Psoas muscle (tissue), 7 donors: ENCODE measurements at regions not wholly inside any gene's neighbourhood (a gene's known extent, or its start where the extent isn't known, plus 50 kb on each side); places are given as distances from the start of the nearest gene placed in this dataset.

Experiments
- ATAC-seq, 4 donors: fragments of 200-7000 bp; cut with Tn5 transposase; one replicate each; pipeline ENCODE4 v1.9.1; 2020; ENCODE audit warnings: moderate library complexity in 3 of 4, mild to moderate bottlenecking in 2 of 4
- DNase-seq, 2 donors: peaks; one replicate each; pipeline ENCODE4 v3.0.0-alpha.2; 2020
- H3K27ac ChIP-seq: fragments of 200-600 bp; one replicate; pipeline ENCODE4 v1.8.0; 2022
- H3K27me3 ChIP-seq, 3 donors: fragments of 200-600 bp in 1 of 3; one replicate each; pipeline versions ENCODE4 v1.6.1 to v1.8.0; 2013 to 2022; ENCODE audit warnings: low read length in 2 of 3, mild to moderate bottlenecking in 2 of 3, moderate library complexity in 1 of 3; ENCODE audit not compliant: insufficient read depth in 3 of 3
- H3K36me3 ChIP-seq, 2 donors: fragments of 200-600 bp in 1 of 2; one replicate each; pipeline versions ENCODE4 v1.6.1 to v1.8.0; 2013 to 2022; ENCODE audit warnings: low read depth in 1 of 2, mild to moderate bottlenecking in 1 of 2, moderate library complexity in 1 of 2; ENCODE audit not compliant: insufficient read depth in 1 of 2
- H3K4me1 ChIP-seq: fragments of 200-600 bp; one replicate; pipeline ENCODE4 v1.8.0; 2022
- H3K4me3 ChIP-seq: fragments of 200-600 bp; one replicate; pipeline ENCODE4 v1.8.0; 2022; ENCODE audit warnings: mild to moderate bottlenecking
- H3K9me3 ChIP-seq: fragments of 200-600 bp; one replicate; pipeline ENCODE4 v1.8.0; 2022
- CTCF ChIP-seq: fragments of 200-600 bp; IDR thresholded peaks from one replicate; pipeline ENCODE4 v1.8.0; 2022; ENCODE audit warnings: antibody characterized with exemption
- WGBS, 3 donors: extraction: QIAGEN DNeasy Blood & Tissue Kit; methylation state at CpG; one replicate each; pipeline versions ENCODE4 v1.1.6 to v1.1.7; 2013; 5-methylcytosine and 5-hydroxymethylcytosine counted together
- intact Hi-C, 2 donors: fragments of 100-400 bp; cut with DNase I; formaldehyde crosslinking; loops; one replicate each; pipeline versions ENCODE4 v1.11.0 to v1.14.2; 2022
- donor health status: healthy with polysubstance abuse.
- donor health status: DM: no; HTN: no; CAD: no; lungs with moderate emphysema.
- donor health status: Bipolar disorder and iron deficiency.
- donor health status: healthy.
- donor health status: DM: yes; HTN: yes; CAD: no.
- donor health status: DM: no; HTN: no; CAD: no.
- donor health status: DM: yes; HTN: yes; CAD: no.

GRCh38 chr10:58992830-58993460 is 183.5 kb upstream of the PHYHIPL start:
- ATAC-seq: no peak

GRCh38 chr10:58993480-58994221 is 182.8 kb upstream of the PHYHIPL start:
- H3K4me3 ChIP-seq: no peak overlapping the region
- H3K36me3 ChIP-seq: no peaks in the 10 kb centered on the region
- H3K27me3 ChIP-seq: no peaks in the 10 kb centered on the region
- peaks cover 11% of the 10 kb centered on the region for H3K4me1 ChIP-seq
- no peaks in the 10 kb centered on the region for H3K9me3 ChIP-seq
- peak in 1 of 4 donors; percentile 27 for ATAC-seq
- no peak overlapping the region for H3K27ac ChIP-seq
- intact Hi-C loops: no loop called here
- no peak for TF ChIP-seq CTCF
- DNase-seq: no peak
- 24 to 45% (median 36%) methylated on average over 7 of the region's 7 CpGs for WGBS, 3 donors

More at GRCh38 chr10:58992830-58993460, 183.5 kb upstream of the PHYHIPL start:
- Histone ChIP-seq H3K27me3 (no peaks in the 10 kb centered on the region), H3K4me3 (no peak overlapping the region), H3K27ac (no peak overlapping the region), H3K4me1 (peaks cover 11% of the 10 kb centered on the region), H3K36me3 (no peaks in the 10 kb centered on the region), H3K9me3 (no peaks in the 10 kb centered on the region)
- DNase-seq: no peak
- intact Hi-C loops: no loop called here
- WGBS, 3 donors: 18 to 33% (median 26%) methylated on average over 4 of the region's 4 CpGs
- no peak for TF ChIP-seq CTCF

GRCh38 chr10:58994226-58995057 is 182.0 kb upstream of the PHYHIPL start:
- Histone ChIP-seq H3K36me3 (no peaks in the 10 kb centered on the region), H3K9me3 (no peaks in the 10 kb centered on the region), H3K27me3 (no peaks in the 10 kb centered on the region), H3K4me1 (peaks cover 11% of the 10 kb centered on the region), H3K4me3 (no peak overlapping the region), H3K27ac (no peak overlapping the region)
- ATAC-seq (no peak), DNase-seq (no peak)
- WGBS, 3 donors: 55 to 81% (median 62%) methylated on average over 4 of the region's 4 CpGs
- intact Hi-C loops: no loop called here
- no peak for TF ChIP-seq CTCF

DNA sequence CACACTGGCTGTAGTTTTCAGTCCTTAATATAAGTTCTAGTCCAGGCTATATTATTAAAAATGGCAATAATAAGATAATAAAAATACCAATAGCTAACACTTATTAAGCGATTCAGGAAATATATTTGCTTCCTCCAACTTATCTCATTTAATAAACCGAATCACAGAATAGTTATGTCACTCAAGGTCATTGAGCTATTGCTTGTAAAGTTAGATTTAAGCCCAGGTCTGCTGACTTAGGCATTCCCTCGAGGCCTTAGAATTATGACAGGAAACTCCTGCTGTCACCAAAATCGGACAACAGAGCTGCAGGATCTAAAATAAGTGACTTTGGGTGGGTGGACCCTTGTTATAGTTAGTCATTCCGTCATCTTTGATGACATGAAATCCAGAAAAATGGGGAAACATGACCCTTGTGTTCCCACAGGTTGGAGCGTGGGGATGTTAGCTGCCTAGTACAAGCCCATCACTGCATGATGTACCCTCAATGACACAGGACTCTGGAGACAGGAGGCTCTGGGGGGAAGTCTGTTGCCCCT is 181.3 kb upstream of the PHYHIPL start:
- no peak overlapping the region for H3K4me3 ChIP-seq
- no peak for ATAC-seq
- 50 to 67% (median 61%) methylated on average over 6 of the region's 6 CpGs for WGBS, 3 donors

More for the DNA sequence above, 181.3 kb upstream of the PHYHIPL start:
- no peak overlapping the region for H3K27ac ChIP-seq
- H3K4me1 ChIP-seq: peaks cover 11% of the 10 kb centered on the region
- DNase-seq: no peak
- no peak for TF ChIP-seq CTCF
- intact Hi-C loops: no loop called here
- no peaks in the 10 kb centered on the region for H3K36me3 ChIP-seq
- H3K27me3 ChIP-seq: no peaks in the 10 kb centered on the region
- H3K9me3 ChIP-seq: no peaks in the 10 kb centered on the region
